ENCODE measurements at regions not wholly inside any gene's neighbourhood (a gene's known extent, or its start where the extent isn't known, plus 50 kb on each side); places are given as distances from the start of the nearest gene placed in this dataset.

GRCh38 chr14:62062645-62063044 is 300.4 kb downstream of the SNAPC1 start:
- TF ChIP-seq CHD1 (IDR thresholded peaks at IDR 0.05; ENCODE audit: low read depth, low read length), result no peak
- no peak for TF ChIP-seq USF2 (IDR thresholded peaks at IDR 0.05; ENCODE audit: low read depth, low read length)
- no peak for TF ChIP-seq RCOR1 (IDR thresholded peaks at IDR 0.05; ENCODE audit: insufficient replicate concordance, low read length)
- no peak for TF ChIP-seq FOS (IDR thresholded peaks at IDR 0.05; ENCODE audit: low read depth, low read length)
- TF ChIP-seq ELK1 (IDR thresholded peaks at IDR 0.05; ENCODE audit: borderline replicate concordance, low read depth, low read length), result no peak
- Histone ChIP-seq H3K27ac (ENCODE audit: insufficient read depth, low read length) (no peak overlapping the region), H4K5ac (ENCODE audit: low read depth, low read length) (no peak overlapping the region), H3K23ac (ENCODE audit: low read depth, low read length) (no peak overlapping the region), H3K14ac (replicated peaks; ENCODE audit: low read depth, low read length) (no peak overlapping the region), H2BK120ac (ENCODE audit: low read depth, low read length) (no peak overlapping the region), H3K9me1 (ENCODE audit: insufficient read depth, low read length) (no peaks in the 10 kb centered on the region), H3K9me3 (ENCODE audit: control insufficient read depth, insufficient read depth, low read length) (no peaks in the 10 kb centered on the region), H3K27me3 (ENCODE audit: control insufficient read depth, insufficient read depth, low read length) (no peaks in the 10 kb centered on the region), H3K4me2 (ENCODE audit: low read depth, low read length) (no peak overlapping the region), H4K91ac (ENCODE audit: insufficient read depth, low read depth, low read length) (no peak overlapping the region), H3K56ac (ENCODE audit: extremely low read depth, insufficient read depth, low read length) (no peak overlapping the region), H2AFZ (replicated peaks; ENCODE audit: low read length, poor library complexity) (no peak overlapping the region), H2AK5ac (ENCODE audit: low read depth, low read length) (no peak overlapping the region), H3K9ac (ENCODE audit: low read depth, low read length) (no peak overlapping the region), H3K79me1 (ENCODE audit: low read depth in 1 of 2, low read length in 2 of 2) (no peaks in the 10 kb centered on the region), H3K4ac (ENCODE audit: low read depth, low read length) (no peak overlapping the region), H2BK15ac (ENCODE audit: low read depth, low read length) (no peak overlapping the region), H2BK20ac (ENCODE audit: low read depth, low read length) (no peak overlapping the region), H3K4me3 (ENCODE audit: insufficient read depth, low read depth, low read length) (no peak overlapping the region), H3K36me3 (ENCODE audit: control insufficient read depth, insufficient read depth, low read length) (no peaks in the 10 kb centered on the region), H3K4me1 (ENCODE audit: control insufficient read depth, insufficient read depth, low read length) (peaks cover 4% of the 10 kb centered on the region), H4K8ac (ENCODE audit: low read depth in 2 of 2, low read length in 2 of 2) (no peak overlapping the region), H4K20me1 (ENCODE audit: insufficient read depth, low read length) (no peaks in the 10 kb centered on the region), H3K18ac (ENCODE audit: low read depth, low read length) (no peak overlapping the region), H2BK5ac (ENCODE audit: low read depth, low read length, poor library complexity, severe bottlenecking) (no peak overlapping the region), H2AK9ac (replicated peaks; ENCODE audit: low read depth, low read length, poor library complexity) (no peak overlapping the region)
- dilution Hi-C loops (cut with HindIII; ENCODE audit: low sequenced_read_pairs, unreplicated experiment) (no loop called here), in situ Hi-C loops (cut with MboI; ENCODE audit: low sequenced_read_pairs) (no loop called here), intact Hi-C loops (cut with micrococcal nuclease) (no loop called here)
- POLR2A ChIA-PET (ENCODE audit: unreplicated experiment), result no interaction called here
- no CpG with 5 or more reads among the region's 5 CpGs for WGBS, 2 experiments (ENCODE audit: extremely low coverage in 2 of 2, insufficient read length in 1 of 2)
- CTCF ChIA-PET, result no interaction called here
- DNase-seq (no peak), ATAC-seq (ENCODE audit: low read depth) (no peak)
- no TSS peak for BruUV-seq (replicated peaks)

All from IMR-90 (cell line).